ENCODE measurements at regions not wholly inside any gene's neighbourhood (a gene's known extent, or its start where the extent isn't known, plus 50 kb on each side); places are given as distances from the start of the nearest gene placed in this dataset.

GRCh38 chr6:169853196-169854082 lies 102.0 kb downstream of the ERMARD start:
- Mint-ChIP-seq H3K36me3 (no peaks in the 10 kb centered on the region), H3K4me1 (no peaks in the 10 kb centered on the region), H3K9me3 (peaks cover 25 to 39% (median 30%) of the 10 kb centered on the region in 7 donors), H3K27me3 (ENCODE audit: low read depth in 3 of 3) (peaks cover 0 to 2% (median 0%) of the 10 kb centered on the region in 3 donors), H3K4me3 (no peak overlapping the region), H3K27ac (no peak overlapping the region)
- Histone ChIP-seq H3K27me3 (ENCODE audit: control insufficient read depth in 2 of 2, insufficient read depth in 2 of 2, low read length in 2 of 2) (no peaks in the 10 kb centered on the region), H4K20me1 (ENCODE audit: insufficient read depth, low read length) (no peaks in the 10 kb centered on the region), H3K27ac (ENCODE audit: low read depth in 1 of 2, low read length in 2 of 2) (no peak overlapping the region), H3K9ac (ENCODE audit: insufficient read depth, low read length, poor library complexity, severe bottlenecking) (no peak overlapping the region), H3K79me2 (ENCODE audit: insufficient read depth, low read length) (no peaks in the 10 kb centered on the region), H3K4me2 (replicated peaks; ENCODE audit: extremely low read depth, low read length, poor library complexity, severe bottlenecking) (no peak overlapping the region), H3K4me3 (replicated peaks in 1 of 3; ENCODE audit: low read depth in 2 of 3, low read length in 3 of 3) (no peak overlapping the region), H3K36me3 (replicated peaks in 1 of 2; ENCODE audit: control insufficient read depth in 1 of 2, insufficient read depth in 2 of 2, low read length in 2 of 2) (no peaks in the 10 kb centered on the region), H2AFZ (ENCODE audit: insufficient read depth, low read depth, low read length, poor library complexity, severe bottlenecking) (no peak overlapping the region), H3K4me1 (ENCODE audit: control insufficient read depth in 1 of 2, insufficient read depth in 2 of 2, low read length in 2 of 2) (no peaks in the 10 kb centered on the region), H3K9me3 (replicated peaks in 1 of 2; ENCODE audit: control insufficient read depth in 1 of 2, insufficient read depth in 1 of 2, low read length in 2 of 2) (peaks cover 30 to 38% of the 10 kb centered on the region in 2 donors)
- 92% methylated on average over 16 of the region's 20 CpGs for WGBS (ENCODE audit: insufficient coverage)
- no peak for DNase-seq
- no peak for TF ChIP-seq CTCF (IDR thresholded peaks at IDR 0.05)
- intact Hi-C loops (cut with micrococcal nuclease): no loop called here

- no peaks in the 10 kb centered on the region for H3K79me2 ChIP-seq (ENCODE audit: insufficient read depth, low read length)
- 100% methylated on average over 3 of the region's 5 CpGs for WGBS (ENCODE audit: insufficient coverage)
- TF ChIP-seq CTCF (IDR thresholded peaks at IDR 0.05): no peak
- no peak overlapping the region for H3K9ac ChIP-seq (ENCODE audit: insufficient read depth, low read length, poor library complexity, severe bottlenecking)
- intact Hi-C loops (cut with micrococcal nuclease): no loop called here
- no peak overlapping the region for H2AFZ ChIP-seq (ENCODE audit: insufficient read depth, low read depth, low read length, poor library complexity, severe bottlenecking)
- no peaks in the 10 kb centered on the region for H3K4me1 Mint-ChIP-seq
- H4K20me1 ChIP-seq (ENCODE audit: insufficient read depth, low read length): no peaks in the 10 kb centered on the region
- no peak overlapping the region for H3K4me2 ChIP-seq (replicated peaks; ENCODE audit: extremely low read depth, low read length, poor library complexity, severe bottlenecking)
- no peaks in the 10 kb centered on the region for H3K27me3 Mint-ChIP-seq (ENCODE audit: low read depth in 3 of 3)
- no peak overlapping the region for H3K27ac ChIP-seq (ENCODE audit: low read depth in 1 of 2, low read length in 2 of 2)
- no peaks in the 10 kb centered on the region for H3K36me3 Mint-ChIP-seq
- no peaks in the 10 kb centered on the region for H3K4me1 ChIP-seq (ENCODE audit: control insufficient read depth in 1 of 2, insufficient read depth in 2 of 2, low read length in 2 of 2)
- peaks cover 19 to 33% (median 22%) of the 10 kb centered on the region in 7 donors for H3K9me3 Mint-ChIP-seq
- no peak for DNase-seq
- H3K9me3 ChIP-seq (replicated peaks in 1 of 2; ENCODE audit: control insufficient read depth in 1 of 2, insufficient read depth in 1 of 2, low read length in 2 of 2): peaks cover 22 to 30% of the 10 kb centered on the region in 2 donors
- no peaks in the 10 kb centered on the region for H3K36me3 ChIP-seq (replicated peaks in 1 of 2; ENCODE audit: control insufficient read depth in 1 of 2, insufficient read depth in 2 of 2, low read length in 2 of 2)
- H3K27me3 ChIP-seq (ENCODE audit: control insufficient read depth in 2 of 2, insufficient read depth in 2 of 2, low read length in 2 of 2): no peaks in the 10 kb centered on the region
- H3K4me3 ChIP-seq (replicated peaks in 1 of 3; ENCODE audit: low read depth in 2 of 3, low read length in 3 of 3): no peak overlapping the region
- H3K27ac Mint-ChIP-seq: no peak overlapping the region
- H3K4me3 Mint-ChIP-seq: no peak overlapping the region
These were observed 101.2 kb downstream of the ERMARD start for GRCh38 chr6:169852504-169853195.

Data from CD14-positive monocyte (primary cell).